ENCODE measurements at regions not wholly inside any gene's neighbourhood (a gene's known extent, or its start where the extent isn't known, plus 50 kb on each side); places are given as distances from the start of the nearest gene placed in this dataset.

- no peak for TF ChIP-seq POLR2A (IDR thresholded peaks at IDR 0.05)
- no peak for TF ChIP-seq CTCF (IDR thresholded peaks at IDR 0.05)
Observed at GRCh38 chr6:92752114-92752513, 667.2 kb downstream of the EPHA7 start.
